ENCODE measurements at regions not wholly inside any gene's neighbourhood (a gene's known extent, or its start where the extent isn't known, plus 50 kb on each side); places are given as distances from the start of the nearest gene placed in this dataset.

- no peak for DNase-seq (ENCODE audit: low read depth)
- no peaks in the 10 kb centered on the region for H3K27me3 ChIP-seq (ENCODE audit: control insufficient read depth, insufficient read depth, low read length)
- no peak overlapping the region for H3K4me3 ChIP-seq (ENCODE audit: low read depth, low read length)
- no peaks in the 10 kb centered on the region for H3K36me3 ChIP-seq (ENCODE audit: control insufficient read depth, insufficient read depth, low read length)
- no peak for TF ChIP-seq CTCF (IDR thresholded peaks at IDR 0.05; ENCODE audit: insufficient read depth, low read length, poor library complexity, severe bottlenecking)
Observed at GRCh38 chr3:10599017-10599416, 93.6 kb upstream of the ATP2B2 start.

GRCh38 chr3:10599444-10599843 is 94.1 kb upstream of the ATP2B2 start:
- DNase-seq (ENCODE audit: low read depth) = no peak
- Histone ChIP-seq H3K36me3 (ENCODE audit: control insufficient read depth, insufficient read depth, low read length) (no peaks in the 10 kb centered on the region), H3K4me3 (ENCODE audit: low read depth, low read length) (no peak overlapping the region), H3K27me3 (ENCODE audit: control insufficient read depth, insufficient read depth, low read length) (no peaks in the 10 kb centered on the region)
- no peak for TF ChIP-seq CTCF (IDR thresholded peaks at IDR 0.05; ENCODE audit: insufficient read depth, low read length, poor library complexity, severe bottlenecking)

GRCh38 chr3:10600296-10600714 is 94.9 kb upstream of the ATP2B2 start:
- H3K36me3 ChIP-seq (ENCODE audit: control insufficient read depth, insufficient read depth, low read length) = no peaks in the 10 kb centered on the region
- TF ChIP-seq CTCF (IDR thresholded peaks at IDR 0.05; ENCODE audit: insufficient read depth, low read length, poor library complexity, severe bottlenecking) = no peak
- H3K27me3 ChIP-seq (ENCODE audit: control insufficient read depth, insufficient read depth, low read length) = no peaks in the 10 kb centered on the region
- H3K4me3 ChIP-seq (ENCODE audit: low read depth, low read length) = no peak overlapping the region
- no peak for DNase-seq (ENCODE audit: low read depth)

GRCh38 chr3:10600726-10601125 is 95.3 kb upstream of the ATP2B2 start:
- H3K4me3 ChIP-seq (ENCODE audit: low read depth, low read length) = no peak overlapping the region
- no peak for TF ChIP-seq CTCF (IDR thresholded peaks at IDR 0.05; ENCODE audit: insufficient read depth, low read length, poor library complexity, severe bottlenecking)
- DNase-seq (ENCODE audit: low read depth) = no peak
- no peaks in the 10 kb centered on the region for H3K36me3 ChIP-seq (ENCODE audit: control insufficient read depth, insufficient read depth, low read length)
- no peaks in the 10 kb centered on the region for H3K27me3 ChIP-seq (ENCODE audit: control insufficient read depth, insufficient read depth, low read length)

- H3K27me3 ChIP-seq (ENCODE audit: control insufficient read depth, insufficient read depth, low read length) = no peaks in the 10 kb centered on the region
- H3K36me3 ChIP-seq (ENCODE audit: control insufficient read depth, insufficient read depth, low read length) = no peaks in the 10 kb centered on the region
- no peak for DNase-seq (ENCODE audit: low read depth)
- no peak overlapping the region for H3K4me3 ChIP-seq (ENCODE audit: low read depth, low read length)
- no peak for TF ChIP-seq CTCF (IDR thresholded peaks at IDR 0.05; ENCODE audit: insufficient read depth, low read length, poor library complexity, severe bottlenecking)
Observed at GRCh38 chr3:10601151-10601856, 95.9 kb upstream of the ATP2B2 start.

- Histone ChIP-seq H3K4me3 (ENCODE audit: low read depth, low read length) (no peak overlapping the region), H3K36me3 (ENCODE audit: control insufficient read depth, insufficient read depth, low read length) (no peaks in the 10 kb centered on the region), H3K27me3 (ENCODE audit: control insufficient read depth, insufficient read depth, low read length) (no peaks in the 10 kb centered on the region)
- no peak for TF ChIP-seq CTCF (IDR thresholded peaks at IDR 0.05; ENCODE audit: insufficient read depth, low read length, poor library complexity, severe bottlenecking)
- DNase-seq (ENCODE audit: low read depth) = no peak
Observed at GRCh38 chr3:10601857-10602230, 96.5 kb upstream of the ATP2B2 start.
